ENCODE measurements at regions not wholly inside any gene's neighbourhood (a gene's known extent, or its start where the extent isn't known, plus 50 kb on each side); places are given as distances from the start of the nearest gene placed in this dataset.

- H3K4me3 ChIP-seq (ENCODE audit: low read depth, low read length) = no peak overlapping the region
- no peak overlapping the region for H3K9ac ChIP-seq (ENCODE audit: low read depth, low read length)
- H3K9me3 ChIP-seq (ENCODE audit: control insufficient read depth, insufficient read depth, low read length) = peaks cover 4% of the 10 kb centered on the region
- no peaks in the 10 kb centered on the region for H3K4me1 ChIP-seq (ENCODE audit: control insufficient read depth, insufficient read depth, low read length)
- H3K27me3 ChIP-seq (ENCODE audit: control insufficient read depth, insufficient read depth, low read length) = no peaks in the 10 kb centered on the region
- H3K36me3 ChIP-seq (ENCODE audit: control insufficient read depth, insufficient read depth, low read length) = no peaks in the 10 kb centered on the region
Measured at GRCh38 chr6:105850261-105851112, 235.6 kb upstream of the PRDM1 start.

- no peaks in the 10 kb centered on the region for H3K36me3 ChIP-seq (ENCODE audit: control insufficient read depth, insufficient read depth, low read length)
- H3K4me1 ChIP-seq (ENCODE audit: control insufficient read depth, insufficient read depth, low read length) = no peaks in the 10 kb centered on the region
- H3K9me3 ChIP-seq (ENCODE audit: control insufficient read depth, insufficient read depth, low read length) = no peaks in the 10 kb centered on the region
- H3K27me3 ChIP-seq (ENCODE audit: control insufficient read depth, insufficient read depth, low read length) = no peaks in the 10 kb centered on the region
- H3K9ac ChIP-seq (ENCODE audit: low read depth, low read length) = no peak overlapping the region
- no peak overlapping the region for H3K4me3 ChIP-seq (ENCODE audit: low read depth, low read length)
Measured at GRCh38 chr6:105849746-105850145, 236.4 kb upstream of the PRDM1 start.

GRCh38 chr6:105847433-105847832 is 238.7 kb upstream of the PRDM1 start:
- H3K4me1 ChIP-seq (ENCODE audit: control insufficient read depth, insufficient read depth, low read length) = no peaks in the 10 kb centered on the region
- H3K9ac ChIP-seq (ENCODE audit: low read depth, low read length) = no peak overlapping the region
- H3K9me3 ChIP-seq (ENCODE audit: control insufficient read depth, insufficient read depth, low read length) = no peaks in the 10 kb centered on the region
- H3K27me3 ChIP-seq (ENCODE audit: control insufficient read depth, insufficient read depth, low read length) = no peaks in the 10 kb centered on the region
- no peak overlapping the region for H3K4me3 ChIP-seq (ENCODE audit: low read depth, low read length)
- H3K36me3 ChIP-seq (ENCODE audit: control insufficient read depth, insufficient read depth, low read length) = no peaks in the 10 kb centered on the region

GRCh38 chr6:105844275-105844883 is 241.8 kb upstream of the PRDM1 start:
- no peak overlapping the region for H3K9ac ChIP-seq (ENCODE audit: low read depth, low read length)
- no peak overlapping the region for H3K4me3 ChIP-seq (ENCODE audit: low read depth, low read length)
- H3K36me3 ChIP-seq (ENCODE audit: control insufficient read depth, insufficient read depth, low read length) = no peaks in the 10 kb centered on the region
- H3K4me1 ChIP-seq (ENCODE audit: control insufficient read depth, insufficient read depth, low read length) = no peaks in the 10 kb centered on the region
- H3K9me3 ChIP-seq (ENCODE audit: control insufficient read depth, insufficient read depth, low read length) = no peaks in the 10 kb centered on the region
- H3K27me3 ChIP-seq (ENCODE audit: control insufficient read depth, insufficient read depth, low read length) = no peaks in the 10 kb centered on the region

GRCh38 chr6:105839266-105839665 is 246.9 kb upstream of the PRDM1 start:
- H3K9me3 ChIP-seq (ENCODE audit: control insufficient read depth, insufficient read depth, low read length) = no peaks in the 10 kb centered on the region
- no peaks in the 10 kb centered on the region for H3K36me3 ChIP-seq (ENCODE audit: control insufficient read depth, insufficient read depth, low read length)
- H3K4me3 ChIP-seq (ENCODE audit: low read depth, low read length) = no peak overlapping the region
- no peaks in the 10 kb centered on the region for H3K27me3 ChIP-seq (ENCODE audit: control insufficient read depth, insufficient read depth, low read length)
- no peaks in the 10 kb centered on the region for H3K4me1 ChIP-seq (ENCODE audit: control insufficient read depth, insufficient read depth, low read length)
- H3K9ac ChIP-seq (ENCODE audit: low read depth, low read length) = no peak overlapping the region

- Histone ChIP-seq H3K4me1 (ENCODE audit: control insufficient read depth, insufficient read depth, low read length) (no peaks in the 10 kb centered on the region), H3K9ac (ENCODE audit: low read depth, low read length) (no peak overlapping the region), H3K9me3 (ENCODE audit: control insufficient read depth, insufficient read depth, low read length) (no peaks in the 10 kb centered on the region)
Measured at GRCh38 chr6:105838171-105838570, 248.0 kb upstream of the PRDM1 start.

GRCh38 chr6:105836889-105837288 is 249.2 kb upstream of the PRDM1 start:
- Histone ChIP-seq H3K4me1 (ENCODE audit: control insufficient read depth, insufficient read depth, low read length) (no peaks in the 10 kb centered on the region), H3K36me3 (ENCODE audit: control insufficient read depth, insufficient read depth, low read length) (no peaks in the 10 kb centered on the region), H3K27me3 (ENCODE audit: control insufficient read depth, insufficient read depth, low read length) (no peaks in the 10 kb centered on the region), H3K4me3 (ENCODE audit: low read depth, low read length) (no peak overlapping the region), H3K9ac (ENCODE audit: low read depth, low read length) (no peak overlapping the region), H3K9me3 (ENCODE audit: control insufficient read depth, insufficient read depth, low read length) (no peaks in the 10 kb centered on the region)

More at GRCh38 chr6:105838171-105838570, 248.0 kb upstream of the PRDM1 start:
- no peaks in the 10 kb centered on the region for H3K36me3 ChIP-seq (ENCODE audit: control insufficient read depth, insufficient read depth, low read length)
- no peaks in the 10 kb centered on the region for H3K27me3 ChIP-seq (ENCODE audit: control insufficient read depth, insufficient read depth, low read length)
- no peak overlapping the region for H3K4me3 ChIP-seq (ENCODE audit: low read depth, low read length)

- no peaks in the 10 kb centered on the region for H3K4me1 ChIP-seq (ENCODE audit: control insufficient read depth, insufficient read depth, low read length)
- no peaks in the 10 kb centered on the region for H3K27me3 ChIP-seq (ENCODE audit: control insufficient read depth, insufficient read depth, low read length)
- H3K9me3 ChIP-seq (ENCODE audit: control insufficient read depth, insufficient read depth, low read length) = no peaks in the 10 kb centered on the region
Measured at GRCh38 chr6:105836379-105836778, 249.8 kb upstream of the PRDM1 start.

GRCh38 chr6:105835373-105835772 is 250.8 kb upstream of the PRDM1 start:
- Histone ChIP-seq H3K4me3 (ENCODE audit: low read depth, low read length) (no peak overlapping the region), H3K9ac (ENCODE audit: low read depth, low read length) (no peak overlapping the region), H3K36me3 (ENCODE audit: control insufficient read depth, insufficient read depth, low read length) (no peaks in the 10 kb centered on the region), H3K4me1 (ENCODE audit: control insufficient read depth, insufficient read depth, low read length) (no peaks in the 10 kb centered on the region), H3K9me3 (ENCODE audit: control insufficient read depth, insufficient read depth, low read length) (no peaks in the 10 kb centered on the region), H3K27me3 (ENCODE audit: control insufficient read depth, insufficient read depth, low read length) (no peaks in the 10 kb centered on the region)

More at GRCh38 chr6:105836379-105836778, 249.8 kb upstream of the PRDM1 start:
- no peak overlapping the region for H3K9ac ChIP-seq (ENCODE audit: low read depth, low read length)
- H3K36me3 ChIP-seq (ENCODE audit: control insufficient read depth, insufficient read depth, low read length) = no peaks in the 10 kb centered on the region
- H3K4me3 ChIP-seq (ENCODE audit: low read depth, low read length) = no peak overlapping the region

- Histone ChIP-seq H3K4me1 (ENCODE audit: control insufficient read depth, insufficient read depth, low read length) (no peaks in the 10 kb centered on the region), H3K36me3 (ENCODE audit: control insufficient read depth, insufficient read depth, low read length) (no peaks in the 10 kb centered on the region), H3K9ac (ENCODE audit: low read depth, low read length) (no peak overlapping the region), H3K4me3 (ENCODE audit: low read depth, low read length) (no peak overlapping the region), H3K9me3 (ENCODE audit: control insufficient read depth, insufficient read depth, low read length) (no peaks in the 10 kb centered on the region), H3K27me3 (ENCODE audit: control insufficient read depth, insufficient read depth, low read length) (no peaks in the 10 kb centered on the region)
Measured at GRCh38 chr6:105833959-105834947, 251.9 kb upstream of the PRDM1 start.

- Histone ChIP-seq H3K4me3 (ENCODE audit: low read depth, low read length) (no peak overlapping the region), H3K4me1 (ENCODE audit: control insufficient read depth, insufficient read depth, low read length) (no peaks in the 10 kb centered on the region), H3K9ac (ENCODE audit: low read depth, low read length) (no peak overlapping the region), H3K9me3 (ENCODE audit: control insufficient read depth, insufficient read depth, low read length) (no peaks in the 10 kb centered on the region), H3K36me3 (ENCODE audit: control insufficient read depth, insufficient read depth, low read length) (no peaks in the 10 kb centered on the region), H3K27me3 (ENCODE audit: control insufficient read depth, insufficient read depth, low read length) (no peaks in the 10 kb centered on the region)
Measured at GRCh38 chr6:105832313-105832761, 253.8 kb upstream of the PRDM1 start.

Data from iPS-15b (cell line).